Body of pancreas (tissue), 4 donors: ENCODE measurements at regions not wholly inside any gene's neighbourhood (a gene's known extent, or its start where the extent isn't known, plus 50 kb on each side); places are given as distances from the start of the nearest gene placed in this dataset.

Experiments used
- ATAC-seq: fragments of 150-250 bp; one replicate; pipeline ENCODE4 v1.9.1; 2016
- DNase-seq, 4 donors: peaks; one replicate each; pipeline ENCODE4 v3.0.0-alpha.2; 2019
- H3K27ac ChIP-seq, 4 donors: fragments of 200-600 bp; sonication (generic); 1 replicate in 3 of 4; 2 replicates in 1 of 4; pipeline versions ENCODE4 v1.5.1 to v1.6.1; 2016 to 2019; ENCODE audit warnings: mild to moderate bottlenecking in 1 of 4, mixed read lengths in 1 of 4, moderate library complexity in 1 of 4
- H3K27me3 ChIP-seq, 2 donors: fragments of 200-600 bp; sonication (generic); one replicate each; pipeline ENCODE4 v1.6.0; 2016; ENCODE audit warnings: mild to moderate bottlenecking in 1 of 2
- H3K36me3 ChIP-seq, 2 donors: fragments of 200-600 bp; sonication (generic); replicated peaks in 1 of 2; 2 replicates each; pipeline ENCODE4 v1.5.1; 2016; ENCODE audit warnings: low read depth in 2 of 2; ENCODE audit not compliant: insufficient read depth in 1 of 2
- H3K4me1 ChIP-seq: fragments of 200-600 bp; sonication (generic); one replicate; pipeline ENCODE4 v1.6.0; 2016
- H3K4me3 ChIP-seq, 2 donors: fragments of 200-600 bp; sonication (generic); 1 replicate in 1 of 2; 2 replicates in 1 of 2; pipeline ENCODE4 v1.5.1; 2016 to 2019
- H3K9me3 ChIP-seq, 3 donors: fragments of 200-600 bp; sonication (generic); 1 replicate in 2 of 3; 2 replicates in 1 of 3; pipeline ENCODE4 v1.5.1; 2016
- POLR2A ChIP-seq, 3 donors: fragments of 450-650 bp; IDR thresholded peaks; one replicate each; pipeline ENCODE4 v1.6.1; 2016; ENCODE audit warnings: antibody characterized with exemption in 3 of 3, mild to moderate bottlenecking in 2 of 3
- WGBS, 2 donors: methylation state at CpG; one replicate each; pipeline ENCODE4 v1.1.5; 2017; 5-methylcytosine and 5-hydroxymethylcytosine counted together
- intact Hi-C: fragments of 100-400 bp; cut with DNase I; formaldehyde crosslinking; loops from one replicate; pipeline ENCODE4 v1.15.1; 2023
- TF ChIP-seq, protein P1 (sequence below), 7 experiments: fragments of 450-650 bp in 4 of 7; fragments of 200-600 bp in 3 of 7; sonication (generic) in 3 of 7; IDR thresholded peaks; one replicate each; pipeline ENCODE4 v1.5.1; 2016 to 2019; ENCODE audit warnings: antibody characterized with exemption in 7 of 7

DNA sequence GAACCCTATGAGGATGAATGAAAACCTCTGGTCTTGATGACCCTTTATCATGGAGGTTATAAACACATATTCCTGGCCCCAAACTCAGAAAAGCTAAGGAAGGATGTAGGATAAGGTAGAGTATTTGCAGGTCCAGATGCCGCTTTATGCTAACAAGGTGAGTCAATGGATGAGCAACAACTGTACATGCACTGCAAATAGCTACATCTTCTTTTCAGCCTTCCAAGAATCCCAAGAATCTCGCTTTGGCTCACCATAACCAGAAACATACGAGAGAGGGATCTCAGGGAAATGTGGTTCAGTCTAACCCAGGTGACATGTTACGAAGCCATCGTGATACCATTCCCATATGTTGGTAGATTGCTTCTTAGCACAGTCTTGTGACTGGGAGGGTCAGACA lies 152.3 kb upstream of the ANKH start:
- H3K27me3 ChIP-seq = no peaks in the 10 kb centered on the region
- no peaks in the 10 kb centered on the region for H3K9me3 ChIP-seq
- ATAC-seq = no peak
- no peaks in the 10 kb centered on the region for H3K4me1 ChIP-seq
- WGBS, 2 donors = 90 to 92% methylated on average over 5 of the region's 5 CpGs
- H3K4me3 ChIP-seq = no peak overlapping the region
- H3K27ac ChIP-seq = no peak overlapping the region
- intact Hi-C loops = no loop called here
- no peak for TF ChIP-seq POLR2A (IDR thresholded peaks at IDR 0.05)
- TF ChIP-seq, protein P1, sequence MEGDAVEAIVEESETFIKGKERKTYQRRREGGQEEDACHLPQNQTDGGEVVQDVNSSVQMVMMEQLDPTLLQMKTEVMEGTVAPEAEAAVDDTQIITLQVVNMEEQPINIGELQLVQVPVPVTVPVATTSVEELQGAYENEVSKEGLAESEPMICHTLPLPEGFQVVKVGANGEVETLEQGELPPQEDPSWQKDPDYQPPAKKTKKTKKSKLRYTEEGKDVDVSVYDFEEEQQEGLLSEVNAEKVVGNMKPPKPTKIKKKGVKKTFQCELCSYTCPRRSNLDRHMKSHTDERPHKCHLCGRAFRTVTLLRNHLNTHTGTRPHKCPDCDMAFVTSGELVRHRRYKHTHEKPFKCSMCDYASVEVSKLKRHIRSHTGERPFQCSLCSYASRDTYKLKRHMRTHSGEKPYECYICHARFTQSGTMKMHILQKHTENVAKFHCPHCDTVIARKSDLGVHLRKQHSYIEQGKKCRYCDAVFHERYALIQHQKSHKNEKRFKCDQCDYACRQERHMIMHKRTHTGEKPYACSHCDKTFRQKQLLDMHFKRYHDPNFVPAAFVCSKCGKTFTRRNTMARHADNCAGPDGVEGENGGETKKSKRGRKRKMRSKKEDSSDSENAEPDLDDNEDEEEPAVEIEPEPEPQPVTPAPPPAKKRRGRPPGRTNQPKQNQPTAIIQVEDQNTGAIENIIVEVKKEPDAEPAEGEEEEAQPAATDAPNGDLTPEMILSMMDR (IDR thresholded peaks at IDR 0.05) = no peak
- H3K36me3 ChIP-seq = no peaks in the 10 kb centered on the region
- DNase-seq = no peak

DNA sequence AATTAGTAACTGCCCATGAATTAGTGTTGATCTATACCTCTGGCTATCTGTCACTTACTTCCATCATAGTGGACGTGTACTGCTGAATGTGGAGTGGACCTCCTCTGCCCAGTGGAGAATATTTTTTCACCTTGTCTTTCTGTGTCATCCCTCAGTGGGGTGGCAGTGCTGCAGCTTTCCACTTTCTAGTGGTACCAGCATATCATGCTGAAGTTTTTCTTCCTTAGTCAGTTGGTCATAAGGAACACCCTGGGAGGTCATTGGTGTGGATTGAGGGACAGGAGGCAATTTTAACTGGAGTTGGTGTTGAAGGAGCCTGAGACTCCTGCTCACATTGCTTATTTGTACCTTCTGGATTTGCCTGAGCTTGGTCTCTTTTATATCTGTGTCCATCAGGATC lies 151.7 kb upstream of the ANKH start:
- ATAC-seq (no peak), DNase-seq (no peak)
- no peak overlapping the region for H3K27ac ChIP-seq
- H3K4me3 ChIP-seq = no peak overlapping the region
- no peaks in the 10 kb centered on the region for H3K36me3 ChIP-seq
- no peaks in the 10 kb centered on the region for H3K27me3 ChIP-seq
- H3K4me1 ChIP-seq = no peaks in the 10 kb centered on the region
- H3K9me3 ChIP-seq = no peaks in the 10 kb centered on the region
- 64 to 83% methylated on average over 1 of the region's 1 CpG for WGBS, 2 donors
- TF ChIP-seq, protein P1 (IDR thresholded peaks at IDR 0.05) = no peak
- no peak for TF ChIP-seq POLR2A (IDR thresholded peaks at IDR 0.05)
- intact Hi-C loops = no loop called here

DNA sequence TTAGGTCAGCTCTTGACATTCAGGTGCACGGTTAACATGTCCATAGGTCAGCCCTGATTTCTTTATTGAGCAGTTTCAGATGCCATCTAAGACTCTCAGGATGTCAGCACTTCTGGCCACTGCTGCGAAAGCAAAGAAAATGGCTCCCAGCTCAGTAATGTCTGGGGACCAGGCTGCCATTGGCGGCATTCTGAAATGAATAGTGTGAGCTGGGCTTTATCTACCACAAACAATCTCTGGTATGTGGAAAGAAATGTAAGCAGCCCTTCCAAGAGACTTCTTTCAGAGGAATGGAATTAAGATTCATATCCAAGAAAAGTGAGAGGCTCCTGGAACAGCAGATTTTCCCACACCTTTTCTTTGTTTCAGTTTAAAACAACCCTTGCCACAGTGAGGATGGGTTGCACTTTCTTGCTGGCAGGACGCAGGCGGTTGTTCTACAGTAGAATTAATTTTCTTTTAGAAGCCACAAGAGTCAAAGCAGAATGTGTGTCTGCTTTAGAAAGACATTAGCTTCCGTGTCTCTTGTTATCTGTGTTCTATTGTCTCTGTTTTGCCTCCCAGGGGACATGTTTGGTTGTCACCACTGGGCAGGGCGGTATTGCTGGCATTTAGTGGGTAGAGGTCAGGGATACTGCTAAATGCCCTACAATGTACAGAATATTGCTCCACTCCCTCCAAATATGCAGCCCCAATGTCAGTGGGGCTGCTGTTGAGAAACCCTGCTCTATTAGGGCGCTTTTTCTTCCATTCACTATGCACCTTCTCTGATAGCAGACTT lies 149.9 kb upstream of the ANKH start:
- Histone ChIP-seq H3K27ac (no peak overlapping the region), H3K4me1 (no peaks in the 10 kb centered on the region), H3K27me3 (no peaks in the 10 kb centered on the region), H3K36me3 (no peaks in the 10 kb centered on the region), H3K4me3 (no peak overlapping the region), H3K9me3 (no peaks in the 10 kb centered on the region)
- peak; percentile 35 for ATAC-seq
- TF ChIP-seq, protein P1 (IDR thresholded peaks at IDR 0.05) = no peak
- no peak for TF ChIP-seq POLR2A (IDR thresholded peaks at IDR 0.05)
- 61 to 70% methylated on average over 8 of the region's 8 CpGs for WGBS, 2 donors
- intact Hi-C loops = no loop called here
- no peak for DNase-seq

DNA sequence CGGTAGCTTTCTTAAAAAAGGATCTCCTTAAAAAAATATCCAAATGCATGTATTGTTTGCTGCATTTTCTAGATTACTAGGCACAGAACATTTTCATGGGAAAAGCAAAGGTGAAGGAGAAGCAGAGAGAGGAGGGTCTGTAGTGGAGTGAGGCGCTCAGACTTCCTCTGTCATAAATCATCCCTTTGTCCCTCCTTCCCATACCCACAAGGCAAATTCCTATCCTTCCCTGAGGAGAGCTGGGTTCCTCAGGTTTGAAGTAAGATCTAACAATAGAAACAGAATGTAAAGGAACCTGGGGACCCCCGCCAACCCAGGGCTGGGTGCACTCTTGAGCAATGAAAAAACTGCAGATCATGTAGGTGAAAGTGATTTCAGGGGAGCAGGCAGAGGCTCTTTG lies 149.2 kb upstream of the ANKH start:
- 81 to 93% methylated on average over 3 of the region's 3 CpGs for WGBS, 2 donors
- Histone ChIP-seq H3K27ac (no peak overlapping the region), H3K36me3 (no peaks in the 10 kb centered on the region), H3K4me3 (no peak overlapping the region), H3K9me3 (no peaks in the 10 kb centered on the region), H3K4me1 (no peaks in the 10 kb centered on the region), H3K27me3 (no peaks in the 10 kb centered on the region)
- intact Hi-C loops = no loop called here
- TF ChIP-seq, protein P1 (IDR thresholded peaks at IDR 0.05) = no peak
- no peak for TF ChIP-seq POLR2A (IDR thresholded peaks at IDR 0.05)
- DNase-seq (no peak), ATAC-seq (no peak)

DNA sequence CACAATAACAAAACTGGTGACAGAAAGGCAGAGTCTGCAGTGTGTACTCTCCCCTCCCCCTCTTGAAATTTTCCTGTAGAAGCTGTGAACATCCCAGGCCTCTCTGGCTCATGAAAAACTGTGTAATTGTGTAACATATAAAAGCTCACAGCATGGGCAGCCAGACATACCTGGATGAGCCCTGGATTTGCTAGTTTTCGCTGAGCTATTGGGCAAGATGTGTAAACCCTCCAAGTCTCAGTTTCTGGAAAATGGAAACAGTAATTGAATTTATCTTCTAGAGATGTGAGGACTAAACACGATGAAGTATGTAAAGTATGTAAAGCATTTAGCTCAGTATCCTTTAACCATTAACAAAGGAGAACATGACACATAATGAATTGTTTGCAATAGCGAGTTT lies 143.2 kb upstream of the ANKH start:
- Histone ChIP-seq H3K9me3 (no peaks in the 10 kb centered on the region), H3K27me3 (no peaks in the 10 kb centered on the region), H3K36me3 (no peaks in the 10 kb centered on the region), H3K4me1 (peaks cover 6% of the 10 kb centered on the region), H3K27ac (no peak overlapping the region), H3K4me3 (no peak overlapping the region)
- DNase-seq (no peak), ATAC-seq (no peak)
- intact Hi-C loops = loop anchor here (5.0 kb wide), 1 partner anchor 288 kb away; no protein-coding TSS in a partner anchor
- 28 to 34% methylated on average over 3 of the region's 3 CpGs for WGBS, 2 donors
- TF ChIP-seq, protein P1 (IDR thresholded peaks at IDR 0.05) = no peak
- no peak for TF ChIP-seq POLR2A (IDR thresholded peaks at IDR 0.05)
